B cell (primary cell): ENCODE measurements at regions not wholly inside any gene's neighbourhood (a gene's known extent, or its start where the extent isn't known, plus 50 kb on each side); places are given as distances from the start of the nearest gene placed in this dataset.

Experiments
- ATAC-seq: fragments of 200-7000 bp; cut with Tn5 transposase; one replicate; pipeline ENCODE4 v1.10.0; 2021; ENCODE audit warnings: low read depth, mild to moderate bottlenecking, moderate number of reproducible peaks, moderate library complexity
- CTCF ChIA-PET: fragments of 350-600 bp; sonication (Branson Sonifier 250); formaldehyde crosslinking; loops from one replicate; lab custom pipeline; 2021; ENCODE audit warnings: antibody characterized with exemption, inconsistent platforms; lab: Charles Lee
- POLR2A ChIA-PET: fragments of 350-600 bp; sonication (Branson Sonifier 250); formaldehyde crosslinking; loops from one replicate; lab custom pipeline; 2021; ENCODE audit warnings: antibody characterized with exemption; lab: Charles Lee
- DNase-seq: peaks from one replicate; pipeline ENCODE4 v3.0.0; 2013
- H2AFZ ChIP-seq: 2 replicates; pipeline ENCODE4 v1.6.1; 2012; ENCODE audit warnings: mild to moderate bottlenecking, low read depth, low read length; ENCODE audit not compliant: insufficient read depth, poor library complexity, severe bottlenecking
- H3K27ac ChIP-seq, 2 donors: 1 replicate in 1 of 2; 2 replicates in 1 of 2; pipeline ENCODE4 v1.5.1; 2012 to 2013; ENCODE audit warnings: low read length in 2 of 2, mild to moderate bottlenecking in 2 of 2, moderate library complexity in 1 of 2
- H3K27me3 ChIP-seq, 4 experiments: fragments of 200-600 bp in 1 of 4; sonication (generic) in 1 of 4; replicated peaks in 1 of 4; 1 replicate in 2 of 4; 2 replicates in 2 of 4; pipeline versions ENCODE4 v1.6.1 to v1.7.0; 2013 to 2016; ENCODE audit warnings: low read length in 3 of 4, mild to moderate bottlenecking in 2 of 4, mixed read lengths in 1 of 4, moderate library complexity in 1 of 4; ENCODE audit not compliant: insufficient read depth in 4 of 4, control insufficient read depth in 3 of 4; ENCODE audit errors: control extremely low read depth in 1 of 4
- H3K36me3 ChIP-seq, 2 experiments: replicated peaks in 1 of 2; 1 replicate in 1 of 2; 2 replicates in 1 of 2; pipeline versions ENCODE4 v1.6.1 to v1.7.1; 2013; ENCODE audit warnings: low read length in 1 of 2; ENCODE audit not compliant: insufficient read depth in 2 of 2, control insufficient read depth in 1 of 2; ENCODE audit errors: control extremely low read depth in 1 of 2, extremely low read depth in 1 of 2
- H3K4me1 ChIP-seq, 2 donors: fragments of 200-600 bp in 1 of 2; sonication (generic) in 1 of 2; 1 replicate in 1 of 2; 2 replicates in 1 of 2; pipeline versions ENCODE4 v1.5.1 to v1.6.1; 2013 to 2017; ENCODE audit warnings: low read length in 2 of 2; ENCODE audit not compliant: control insufficient read depth in 2 of 2, insufficient read depth in 2 of 2
- H3K4me2 ChIP-seq: replicated peaks from 2 replicates; pipeline ENCODE3; 2012; ENCODE audit warnings: mild to moderate bottlenecking, low read depth, low read length; ENCODE audit not compliant: poor library complexity, severe bottlenecking
- H3K4me3 ChIP-seq, 5 experiments: fragments of 200-600 bp in 1 of 5; sonication (generic) in 1 of 5; 1 replicate in 3 of 5; 2 replicates in 2 of 5; pipeline versions ENCODE4 v1.5.1 to v1.7.0; 2011 to 2016; ENCODE audit warnings: low read length in 4 of 5, mild to moderate bottlenecking in 4 of 5, low read depth in 2 of 5, control low read depth in 1 of 5, moderate library complexity in 1 of 5; ENCODE audit not compliant: insufficient read depth in 1 of 5; ENCODE audit errors: control extremely low read depth in 1 of 5, extremely low read depth in 1 of 5
- H3K79me2 ChIP-seq: fragments of 200-600 bp; sonication (generic); one replicate; pipeline ENCODE4 v1.6.0; 2016; ENCODE audit warnings: low read length; ENCODE audit not compliant: control insufficient read depth, insufficient read depth
- H3K9ac ChIP-seq: fragments of 200-600 bp; sonication (generic); 2 replicates; pipeline ENCODE4 v1.6.1; 2017; ENCODE audit warnings: mild to moderate bottlenecking, low read length, moderate library complexity
- H3K9me3 ChIP-seq, 3 donors: one replicate each; pipeline versions ENCODE4 v1.6.1 to v1.7.1; 2013; ENCODE audit warnings: low read length in 2 of 3; ENCODE audit not compliant: control insufficient read depth in 2 of 3, insufficient read depth in 1 of 3; ENCODE audit errors: control extremely low read depth in 1 of 3
- H4K20me1 ChIP-seq: 2 replicates; pipeline ENCODE4 v1.6.0; 2012; ENCODE audit warnings: mild to moderate bottlenecking, low read length; ENCODE audit not compliant: insufficient read depth, control insufficient read depth, poor library complexity, severe bottlenecking
- H3K27ac Mint-ChIP-seq: one replicate; pipeline ENCODE4 v1.8.0; 2021; ENCODE audit warnings: mixed read lengths
- H3K27me3 Mint-ChIP-seq: one replicate; pipeline ENCODE4 v1.8.0; 2021; ENCODE audit warnings: mixed read lengths
- H3K4me1 Mint-ChIP-seq: one replicate; pipeline ENCODE4 v1.8.0; 2021; ENCODE audit warnings: mixed read lengths
- H3K4me3 Mint-ChIP-seq: one replicate; pipeline ENCODE4 v1.8.0; 2021; ENCODE audit warnings: mixed read lengths
- H3K9me3 Mint-ChIP-seq: one replicate; pipeline ENCODE4 v1.8.0; 2022; ENCODE audit warnings: mixed read lengths; ENCODE audit not compliant: insufficient read depth
- EZH2 ChIP-seq: IDR thresholded peaks from 2 replicates; pipeline ENCODE4 v1.6.1; 2012; ENCODE audit warnings: borderline replicate concordance, low read depth, mild to moderate bottlenecking, moderate library complexity, low read length; ENCODE audit not compliant: insufficient read depth, poor library complexity, severe bottlenecking
- WGBS: methylation state at CpG from one replicate; pipeline ENCODE4 v1.1.5; 2013; ENCODE audit warnings: missing lambda C conversion rate; ENCODE audit not compliant: insufficient coverage; 5-methylcytosine and 5-hydroxymethylcytosine counted together
- intact Hi-C: fragments of 100-400 bp; cut with micrococcal nuclease; formaldehyde crosslinking; loops from one replicate; pipeline ENCODE4 v1.10.0; 2022
- TF ChIP-seq, protein P1 (sequence below): fragments of 200-600 bp; IDR thresholded peaks from one replicate; pipeline ENCODE4 v1.8.0; 2022; ENCODE audit warnings: antibody characterized with exemption, mild to moderate bottlenecking

DNA sequence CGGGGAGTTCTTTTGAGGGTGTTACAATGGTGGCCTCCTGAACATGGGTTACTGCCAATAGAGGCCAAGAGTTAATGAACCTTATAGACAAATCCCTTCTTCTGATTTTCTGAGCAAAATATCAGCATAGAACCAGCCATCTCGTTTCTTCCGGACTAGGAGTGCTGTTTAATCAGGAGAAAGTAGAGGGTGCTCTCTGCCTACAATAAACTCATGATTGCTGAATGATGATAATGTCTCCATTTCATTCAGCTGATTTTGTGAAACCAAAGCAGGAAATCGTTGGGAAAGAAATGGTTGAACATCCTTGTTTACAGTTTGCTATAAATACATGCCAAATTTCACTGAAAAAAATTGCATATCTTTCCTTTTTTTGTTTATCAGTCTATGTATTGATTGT is 142.8 kb upstream of the PLSCR5 start:
- Histone ChIP-seq H3K4me2 (no peak overlapping the region), H2AFZ (no peak overlapping the region), H3K4me3 (no peak overlapping the region), H3K27me3 (no peaks in the 10 kb centered on the region), H3K9ac (no peak overlapping the region), H3K79me2 (no peaks in the 10 kb centered on the region), H4K20me1 (no peaks in the 10 kb centered on the region), H3K4me1 (no peaks in the 10 kb centered on the region), H3K36me3 (no peaks in the 10 kb centered on the region), H3K27ac (no peak overlapping the region), H3K9me3 (no peaks in the 10 kb centered on the region)
- Mint-ChIP-seq H3K4me3 (no peak overlapping the region), H3K27me3 (no peaks in the 10 kb centered on the region), H3K27ac (no peak overlapping the region), H3K9me3 (no peaks in the 10 kb centered on the region), H3K4me1 (no peaks in the 10 kb centered on the region)
- ChIA-PET POLR2A (no interaction called here), CTCF (no interaction called here)
- intact Hi-C loops = no loop called here
- DNase-seq = no peak
- no CpG with 5 or more reads among the region's 4 CpGs for WGBS
- TF ChIP-seq EZH2 = no peak
- TF ChIP-seq, protein P1, sequence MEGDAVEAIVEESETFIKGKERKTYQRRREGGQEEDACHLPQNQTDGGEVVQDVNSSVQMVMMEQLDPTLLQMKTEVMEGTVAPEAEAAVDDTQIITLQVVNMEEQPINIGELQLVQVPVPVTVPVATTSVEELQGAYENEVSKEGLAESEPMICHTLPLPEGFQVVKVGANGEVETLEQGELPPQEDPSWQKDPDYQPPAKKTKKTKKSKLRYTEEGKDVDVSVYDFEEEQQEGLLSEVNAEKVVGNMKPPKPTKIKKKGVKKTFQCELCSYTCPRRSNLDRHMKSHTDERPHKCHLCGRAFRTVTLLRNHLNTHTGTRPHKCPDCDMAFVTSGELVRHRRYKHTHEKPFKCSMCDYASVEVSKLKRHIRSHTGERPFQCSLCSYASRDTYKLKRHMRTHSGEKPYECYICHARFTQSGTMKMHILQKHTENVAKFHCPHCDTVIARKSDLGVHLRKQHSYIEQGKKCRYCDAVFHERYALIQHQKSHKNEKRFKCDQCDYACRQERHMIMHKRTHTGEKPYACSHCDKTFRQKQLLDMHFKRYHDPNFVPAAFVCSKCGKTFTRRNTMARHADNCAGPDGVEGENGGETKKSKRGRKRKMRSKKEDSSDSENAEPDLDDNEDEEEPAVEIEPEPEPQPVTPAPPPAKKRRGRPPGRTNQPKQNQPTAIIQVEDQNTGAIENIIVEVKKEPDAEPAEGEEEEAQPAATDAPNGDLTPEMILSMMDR = no peak
- ATAC-seq = no peak

DNA sequence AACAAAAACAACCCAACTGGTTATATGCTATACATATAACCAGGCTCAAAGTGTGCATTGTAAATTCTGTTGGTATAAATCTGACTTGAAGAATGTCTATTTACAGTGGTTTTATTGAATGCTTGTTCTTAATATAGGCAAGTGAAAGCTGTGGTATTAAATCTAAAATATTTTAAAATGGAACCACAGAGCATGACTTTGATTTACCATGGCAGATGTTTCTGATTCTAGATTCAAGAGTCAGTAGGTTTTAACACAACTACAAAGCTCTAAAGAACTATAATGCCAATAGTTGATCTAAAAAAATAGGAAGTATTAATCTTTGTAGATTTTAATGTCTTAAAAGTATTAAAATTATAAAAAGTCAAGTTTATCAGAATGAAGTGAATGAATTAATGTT is 141.9 kb upstream of the PLSCR5 start:
- Mint-ChIP-seq H3K9me3 (no peaks in the 10 kb centered on the region), H3K4me1 (no peaks in the 10 kb centered on the region), H3K27ac (no peak overlapping the region), H3K27me3 (no peaks in the 10 kb centered on the region), H3K4me3 (no peak overlapping the region)
- H4K20me1 ChIP-seq = no peaks in the 10 kb centered on the region
- no peaks in the 10 kb centered on the region for H3K27me3 ChIP-seq
- ChIA-PET POLR2A (no interaction called here), CTCF (no interaction called here)
- H2AFZ ChIP-seq = no peak overlapping the region
- H3K9me3 ChIP-seq = no peaks in the 10 kb centered on the region
- no peak overlapping the region for H3K4me3 ChIP-seq
- no peaks in the 10 kb centered on the region for H3K36me3 ChIP-seq
- intact Hi-C loops = no loop called here
- no peak overlapping the region for H3K9ac ChIP-seq
- DNase-seq = no peak
- no peaks in the 10 kb centered on the region for H3K79me2 ChIP-seq
- TF ChIP-seq, protein P1 = no peak
- TF ChIP-seq EZH2 = no peak
- H3K4me1 ChIP-seq = no peaks in the 10 kb centered on the region
- no peak for ATAC-seq
- H3K4me2 ChIP-seq = no peak overlapping the region
- H3K27ac ChIP-seq = no peak overlapping the region
